ENCODE measurements at regions not wholly inside any gene's neighbourhood (a gene's known extent, or its start where the extent isn't known, plus 50 kb on each side); places are given as distances from the start of the nearest gene placed in this dataset.

- Histone ChIP-seq H3K18ac (ENCODE audit: low read depth in 1 of 2, low read length in 2 of 2) (peak overlapping the region in 1 of 2 experiments; percentile 37), H3K4me2 (ENCODE audit: low read length, poor library complexity, severe bottlenecking) (no peak overlapping the region), H4K91ac (ENCODE audit: low read length) (peak overlapping the region; percentile 65), H2AK5ac (ENCODE audit: low read length, severe bottlenecking) (no peak overlapping the region), H3K27me3 (ENCODE audit: control insufficient read depth in 1 of 2, insufficient read depth in 1 of 2, low read length in 2 of 2) (no peaks in the 10 kb centered on the region), H3K14ac (ENCODE audit: low read length in 2 of 2) (no peak overlapping the region), H3K27ac (ENCODE audit: low read length, poor library complexity, severe bottlenecking) (no peak overlapping the region), H2AFZ (ENCODE audit: low read depth, low read length) (no peak overlapping the region), H3K4me3 (ENCODE audit: insufficient read depth in 1 of 2, low read depth in 1 of 2, low read length in 2 of 2) (no peak overlapping the region), H4K8ac (ENCODE audit: low read length) (no peak overlapping the region), H3K9ac (ENCODE audit: low read length) (no peak overlapping the region), H2BK15ac (ENCODE audit: low read depth, poor library complexity, severe bottlenecking) (no peak overlapping the region), H2BK120ac (ENCODE audit: low read depth, low read length) (peak overlapping the region; percentile 42), H3K79me1 (replicated peaks; ENCODE audit: low read length, poor library complexity, severe bottlenecking) (no peaks in the 10 kb centered on the region), H3K23ac (ENCODE audit: low read length in 2 of 2) (no peak overlapping the region), H3K4me1 (ENCODE audit: control insufficient read depth, insufficient read depth, low read depth, low read length) (no peaks in the 10 kb centered on the region), H3K36me3 (ENCODE audit: control insufficient read depth in 1 of 2, insufficient read depth in 2 of 2, low read depth in 1 of 2, low read length in 2 of 2) (no peaks in the 10 kb centered on the region), H2BK12ac (ENCODE audit: low read length in 2 of 2) (peak overlapping the region in 1 of 2 experiments; percentile 49), H3K4ac (ENCODE audit: low read depth in 1 of 2, low read length in 2 of 2) (peak overlapping the region in 1 of 2 experiments; percentile 47), H3K9me3 (ENCODE audit: control insufficient read depth, low read length) (peaks cover 7% of the 10 kb centered on the region), H2BK5ac (ENCODE audit: low read depth, low read length, poor library complexity, severe bottlenecking) (no peak overlapping the region)
- 90% methylated on average over 6 of the region's 7 CpGs for WGBS
- DNase-seq, result peak; percentile 59
These were observed 182.5 kb upstream of the JARID2 start for GRCh38 chr6:15063253-15063853.

- H4K8ac ChIP-seq (ENCODE audit: low read length), result no peak overlapping the region
- H2BK120ac ChIP-seq (ENCODE audit: low read depth, low read length), result no peak overlapping the region
- no peak overlapping the region for H2AK5ac ChIP-seq (ENCODE audit: low read length, severe bottlenecking)
- no peak overlapping the region for H2BK5ac ChIP-seq (ENCODE audit: low read depth, low read length, poor library complexity, severe bottlenecking)
- no peak overlapping the region for H3K27ac ChIP-seq (ENCODE audit: low read length, poor library complexity, severe bottlenecking)
- H3K9me3 ChIP-seq (ENCODE audit: control insufficient read depth, low read length), result no peaks in the 10 kb centered on the region
- H2BK15ac ChIP-seq (ENCODE audit: low read depth, poor library complexity, severe bottlenecking), result no peak overlapping the region
- no peaks in the 10 kb centered on the region for H3K36me3 ChIP-seq (ENCODE audit: control insufficient read depth in 1 of 2, insufficient read depth in 2 of 2, low read depth in 1 of 2, low read length in 2 of 2)
- no peak overlapping the region for H3K23ac ChIP-seq (ENCODE audit: low read length in 2 of 2)
- peak overlapping the region in 1 of 2 experiments; percentile 18 for H3K18ac ChIP-seq (ENCODE audit: low read depth in 1 of 2, low read length in 2 of 2)
- H3K79me1 ChIP-seq (replicated peaks; ENCODE audit: low read length, poor library complexity, severe bottlenecking), result no peaks in the 10 kb centered on the region
- H3K4me3 ChIP-seq (ENCODE audit: insufficient read depth in 1 of 2, low read depth in 1 of 2, low read length in 2 of 2), result no peak overlapping the region
- no peak overlapping the region for H2AFZ ChIP-seq (ENCODE audit: low read depth, low read length)
- H3K14ac ChIP-seq (ENCODE audit: low read length in 2 of 2), result no peak overlapping the region
- H3K4ac ChIP-seq (ENCODE audit: low read depth in 1 of 2, low read length in 2 of 2), result no peak overlapping the region
- whole genome bisulfite sequencing, result 27% methylated on average over 4 of the region's 4 CpGs
- H3K4me1 ChIP-seq (ENCODE audit: control insufficient read depth, insufficient read depth, low read depth, low read length), result no peaks in the 10 kb centered on the region
- peak; percentile 76 for DNase-seq
- H2BK12ac ChIP-seq (ENCODE audit: low read length in 2 of 2), result no peak overlapping the region
- no peak overlapping the region for H4K91ac ChIP-seq (ENCODE audit: low read length)
- H3K9ac ChIP-seq (ENCODE audit: low read length), result no peak overlapping the region
- H3K4me2 ChIP-seq (ENCODE audit: low read length, poor library complexity, severe bottlenecking), result no peak overlapping the region
- H3K27me3 ChIP-seq (ENCODE audit: control insufficient read depth in 1 of 2, insufficient read depth in 1 of 2, low read length in 2 of 2), result no peaks in the 10 kb centered on the region
These were observed 180.4 kb upstream of the JARID2 start for GRCh38 chr6:15065261-15065989.

GRCh38 chr6:15066089-15066758 is 179.6 kb upstream of the JARID2 start:
- H2AK5ac ChIP-seq (ENCODE audit: low read length, severe bottlenecking), result no peak overlapping the region
- no peak overlapping the region for H2BK5ac ChIP-seq (ENCODE audit: low read depth, low read length, poor library complexity, severe bottlenecking)
- no peak for DNase-seq
- H2AFZ ChIP-seq (ENCODE audit: low read depth, low read length), result no peak overlapping the region
- H2BK15ac ChIP-seq (ENCODE audit: low read depth, poor library complexity, severe bottlenecking), result no peak overlapping the region
- no peaks in the 10 kb centered on the region for H3K4me1 ChIP-seq (ENCODE audit: control insufficient read depth, insufficient read depth, low read depth, low read length)
- no peaks in the 10 kb centered on the region for H3K27me3 ChIP-seq (ENCODE audit: control insufficient read depth in 1 of 2, insufficient read depth in 1 of 2, low read length in 2 of 2)
- H3K14ac ChIP-seq (ENCODE audit: low read length in 2 of 2), result peak overlapping the region in 1 of 2 experiments; percentile 58
- H2BK12ac ChIP-seq (ENCODE audit: low read length in 2 of 2), result peak overlapping the region in 1 of 2 experiments; percentile 49
- H3K79me1 ChIP-seq (replicated peaks; ENCODE audit: low read length, poor library complexity, severe bottlenecking), result no peaks in the 10 kb centered on the region
- 67% methylated on average over 6 of the region's 7 CpGs for WGBS
- peak overlapping the region; percentile 6 for H2BK120ac ChIP-seq (ENCODE audit: low read depth, low read length)
- H3K27ac ChIP-seq (ENCODE audit: low read length, poor library complexity, severe bottlenecking), result no peak overlapping the region
- H3K9ac ChIP-seq (ENCODE audit: low read length), result peak overlapping the region; percentile 47
- H4K8ac ChIP-seq (ENCODE audit: low read length), result peak overlapping the region; percentile 62
- H3K23ac ChIP-seq (ENCODE audit: low read length in 2 of 2), result no peak overlapping the region
- H3K36me3 ChIP-seq (ENCODE audit: control insufficient read depth in 1 of 2, insufficient read depth in 2 of 2, low read depth in 1 of 2, low read length in 2 of 2), result no peaks in the 10 kb centered on the region
- H4K91ac ChIP-seq (ENCODE audit: low read length), result no peak overlapping the region
- H3K4ac ChIP-seq (ENCODE audit: low read depth in 1 of 2, low read length in 2 of 2), result peak overlapping the region in 1 of 2 experiments; percentile 51
- H3K18ac ChIP-seq (ENCODE audit: low read depth in 1 of 2, low read length in 2 of 2), result peak overlapping the region in 1 of 2 experiments; percentile 76
- no peak overlapping the region for H3K4me2 ChIP-seq (ENCODE audit: low read length, poor library complexity, severe bottlenecking)
- no peaks in the 10 kb centered on the region for H3K9me3 ChIP-seq (ENCODE audit: control insufficient read depth, low read length)
- no peak overlapping the region for H3K4me3 ChIP-seq (ENCODE audit: insufficient read depth in 1 of 2, low read depth in 1 of 2, low read length in 2 of 2)

GRCh38 chr6:15073344-15073789 is 172.5 kb upstream of the JARID2 start:
- Histone ChIP-seq H3K27me3 (ENCODE audit: control insufficient read depth in 1 of 2, insufficient read depth in 1 of 2, low read length in 2 of 2) (peaks cover 0 to 4% of the 10 kb centered on the region in 2 experiments), H3K9ac (ENCODE audit: low read length) (no peak overlapping the region), H3K27ac (ENCODE audit: low read length, poor library complexity, severe bottlenecking) (no peak overlapping the region), H3K4ac (ENCODE audit: low read depth in 1 of 2, low read length in 2 of 2) (no peak overlapping the region), H2AK5ac (ENCODE audit: low read length, severe bottlenecking) (no peak overlapping the region), H3K4me3 (ENCODE audit: insufficient read depth in 1 of 2, low read depth in 1 of 2, low read length in 2 of 2) (no peak overlapping the region), H4K8ac (ENCODE audit: low read length) (no peak overlapping the region), H2BK120ac (ENCODE audit: low read depth, low read length) (no peak overlapping the region), H3K36me3 (ENCODE audit: control insufficient read depth in 1 of 2, insufficient read depth in 2 of 2, low read depth in 1 of 2, low read length in 2 of 2) (no peaks in the 10 kb centered on the region), H3K14ac (ENCODE audit: low read length in 2 of 2) (no peak overlapping the region), H3K79me1 (replicated peaks; ENCODE audit: low read length, poor library complexity, severe bottlenecking) (no peaks in the 10 kb centered on the region), H2BK12ac (ENCODE audit: low read length in 2 of 2) (no peak overlapping the region), H3K4me1 (ENCODE audit: control insufficient read depth, insufficient read depth, low read depth, low read length) (no peaks in the 10 kb centered on the region), H2BK15ac (ENCODE audit: low read depth, poor library complexity, severe bottlenecking) (no peak overlapping the region), H3K9me3 (ENCODE audit: control insufficient read depth, low read length) (no peaks in the 10 kb centered on the region), H4K91ac (ENCODE audit: low read length) (no peak overlapping the region), H3K4me2 (ENCODE audit: low read length, poor library complexity, severe bottlenecking) (no peak overlapping the region), H3K23ac (ENCODE audit: low read length in 2 of 2) (no peak overlapping the region), H2AFZ (ENCODE audit: low read depth, low read length) (no peak overlapping the region), H2BK5ac (ENCODE audit: low read depth, low read length, poor library complexity, severe bottlenecking) (no peak overlapping the region), H3K18ac (ENCODE audit: low read depth in 1 of 2, low read length in 2 of 2) (no peak overlapping the region)
- no peak for DNase-seq
- 92% methylated on average over 3 of the region's 3 CpGs for WGBS

Measured in mesenchymal stem cell (in vitro differentiated cells and primary cell).